ENCODE measurements at regions not wholly inside any gene's neighbourhood (a gene's known extent, or its start where the extent isn't known, plus 50 kb on each side); places are given as distances from the start of the nearest gene placed in this dataset.

GRCh38 chrX:30039768-30040167, 175.6 kb upstream of the MAGEB2 start:
- TF ChIP-seq ZNF274 (IDR thresholded peaks at IDR 0.05; ENCODE audit: low read depth, low read length) (no peak), YY1 (IDR thresholded peaks at IDR 0.05; ENCODE audit: insufficient read depth, insufficient read length) (no peak)

All from NT2/D1 (cell line).